ENCODE measurements at regions not wholly inside any gene's neighbourhood (a gene's known extent, or its start where the extent isn't known, plus 50 kb on each side); places are given as distances from the start of the nearest gene placed in this dataset.

GRCh38 chr3:74315291-74315690, 299.2 kb downstream of the CNTN3 start:
- H3K4me1 ChIP-seq, result no peaks in the 10 kb centered on the region
- TF ChIP-seq, protein P1, sequence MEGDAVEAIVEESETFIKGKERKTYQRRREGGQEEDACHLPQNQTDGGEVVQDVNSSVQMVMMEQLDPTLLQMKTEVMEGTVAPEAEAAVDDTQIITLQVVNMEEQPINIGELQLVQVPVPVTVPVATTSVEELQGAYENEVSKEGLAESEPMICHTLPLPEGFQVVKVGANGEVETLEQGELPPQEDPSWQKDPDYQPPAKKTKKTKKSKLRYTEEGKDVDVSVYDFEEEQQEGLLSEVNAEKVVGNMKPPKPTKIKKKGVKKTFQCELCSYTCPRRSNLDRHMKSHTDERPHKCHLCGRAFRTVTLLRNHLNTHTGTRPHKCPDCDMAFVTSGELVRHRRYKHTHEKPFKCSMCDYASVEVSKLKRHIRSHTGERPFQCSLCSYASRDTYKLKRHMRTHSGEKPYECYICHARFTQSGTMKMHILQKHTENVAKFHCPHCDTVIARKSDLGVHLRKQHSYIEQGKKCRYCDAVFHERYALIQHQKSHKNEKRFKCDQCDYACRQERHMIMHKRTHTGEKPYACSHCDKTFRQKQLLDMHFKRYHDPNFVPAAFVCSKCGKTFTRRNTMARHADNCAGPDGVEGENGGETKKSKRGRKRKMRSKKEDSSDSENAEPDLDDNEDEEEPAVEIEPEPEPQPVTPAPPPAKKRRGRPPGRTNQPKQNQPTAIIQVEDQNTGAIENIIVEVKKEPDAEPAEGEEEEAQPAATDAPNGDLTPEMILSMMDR (IDR thresholded peaks at IDR 0.05), result no peak
- no peak overlapping the region for H3K27ac ChIP-seq
- no peaks in the 10 kb centered on the region for H3K36me3 ChIP-seq
- H3K27me3 ChIP-seq, result no peaks in the 10 kb centered on the region
- H3K4me3 ChIP-seq, result no peak overlapping the region
- H3K9me3 ChIP-seq, result no peaks in the 10 kb centered on the region
- no peak for DNase-seq (ENCODE audit: low spot score)

DNA sequence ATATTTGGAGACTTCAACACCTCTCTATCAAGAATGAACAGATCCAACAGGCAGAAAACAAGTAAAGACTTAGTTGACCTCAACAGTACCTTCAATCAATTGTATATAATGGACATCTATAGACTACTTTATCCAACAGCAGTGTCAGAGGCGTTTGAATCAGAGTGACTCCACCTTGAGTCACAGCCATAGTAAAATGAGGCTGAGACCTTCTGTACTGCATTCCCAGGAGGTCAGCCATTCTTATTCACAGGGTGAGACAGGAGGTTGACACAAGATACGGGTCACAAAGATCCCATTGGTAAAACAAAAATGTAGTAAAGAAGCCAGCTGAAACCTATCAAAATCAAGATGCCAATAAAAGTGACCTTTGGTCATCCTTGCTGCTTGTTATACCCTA, 299.8 kb downstream of the CNTN3 start:
- Histone ChIP-seq H3K9me3 (no peaks in the 10 kb centered on the region), H3K4me3 (no peak overlapping the region), H3K4me1 (no peaks in the 10 kb centered on the region), H3K27me3 (no peaks in the 10 kb centered on the region), H3K36me3 (no peaks in the 10 kb centered on the region), H3K27ac (no peak overlapping the region)
- DNase-seq (ENCODE audit: low spot score), result no peak
- TF ChIP-seq, protein P1 (IDR thresholded peaks at IDR 0.05), result no peak

GRCh38 chr3:74309716-74310115, 304.7 kb downstream of the CNTN3 start:
- no peaks in the 10 kb centered on the region for H3K36me3 ChIP-seq
- H3K4me1 ChIP-seq, result no peaks in the 10 kb centered on the region
- TF ChIP-seq, protein P1 (IDR thresholded peaks at IDR 0.05), result no peak
- no peak overlapping the region for H3K4me3 ChIP-seq
- no peak for DNase-seq (ENCODE audit: low spot score)
- H3K27ac ChIP-seq, result no peak overlapping the region
- no peaks in the 10 kb centered on the region for H3K9me3 ChIP-seq
- H3K27me3 ChIP-seq, result no peaks in the 10 kb centered on the region

DNA sequence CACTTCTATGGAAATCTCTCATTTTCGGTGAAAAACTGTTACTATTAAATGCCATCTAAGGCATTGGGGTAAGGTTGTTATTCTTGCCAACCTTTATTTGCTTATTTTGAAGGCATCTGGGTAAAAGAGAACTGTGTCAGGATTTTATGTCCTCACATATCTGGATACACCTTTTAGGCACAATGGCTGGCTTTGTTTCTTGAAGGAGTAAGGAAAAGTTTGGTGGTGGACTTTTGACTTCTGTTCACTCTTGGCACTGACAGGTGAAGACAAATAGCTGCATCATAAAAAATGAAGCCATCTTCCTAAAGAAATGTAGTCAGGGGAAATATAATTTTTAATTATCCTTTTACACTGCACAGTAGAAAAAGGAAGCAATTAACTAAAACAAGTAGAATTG, 310.0 kb downstream of the CNTN3 start:
- no peaks in the 10 kb centered on the region for H3K4me1 ChIP-seq
- no peak overlapping the region for H3K4me3 ChIP-seq
- no peaks in the 10 kb centered on the region for H3K9me3 ChIP-seq
- H3K36me3 ChIP-seq, result no peaks in the 10 kb centered on the region
- no peak overlapping the region for H3K27ac ChIP-seq
- no peaks in the 10 kb centered on the region for H3K27me3 ChIP-seq
- DNase-seq (ENCODE audit: low spot score), result no peak
- TF ChIP-seq, protein P1 (IDR thresholded peaks at IDR 0.05), result no peak

DNA sequence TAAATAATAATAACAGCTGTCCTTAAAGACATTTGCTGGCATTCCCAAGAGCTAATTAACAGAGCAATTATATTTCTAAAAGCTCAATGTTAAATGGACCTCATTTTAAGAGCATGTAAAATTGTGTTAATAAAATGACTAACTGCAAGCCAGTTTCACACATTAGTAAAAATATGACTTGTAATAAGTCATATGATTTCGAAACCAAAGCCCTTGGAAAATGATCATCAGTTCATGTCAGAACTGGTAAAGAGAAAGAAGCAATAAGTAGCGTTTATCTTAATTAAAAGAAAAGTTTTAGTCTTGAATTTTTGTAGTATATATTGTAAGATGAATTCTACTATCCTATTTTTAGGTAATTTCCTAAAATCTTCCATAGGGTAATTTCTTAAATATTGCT, 310.7 kb downstream of the CNTN3 start:
- Histone ChIP-seq H3K4me1 (no peaks in the 10 kb centered on the region), H3K4me3 (no peak overlapping the region), H3K27me3 (no peaks in the 10 kb centered on the region), H3K36me3 (no peaks in the 10 kb centered on the region), H3K27ac (no peak overlapping the region), H3K9me3 (no peaks in the 10 kb centered on the region)
- TF ChIP-seq, protein P1 (IDR thresholded peaks at IDR 0.05), result no peak
- no peak for DNase-seq (ENCODE audit: low spot score)

GRCh38 chr3:74302969-74303368, 311.5 kb downstream of the CNTN3 start:
- no peaks in the 10 kb centered on the region for H3K9me3 ChIP-seq
- no peak for DNase-seq (ENCODE audit: low spot score)
- no peak overlapping the region for H3K4me3 ChIP-seq
- H3K27me3 ChIP-seq, result no peaks in the 10 kb centered on the region
- TF ChIP-seq, protein P1 (IDR thresholded peaks at IDR 0.05), result no peak
- peak overlapping the region in 1 of 2 donors; percentile 67 for H3K27ac ChIP-seq
- H3K4me1 ChIP-seq, result no peaks in the 10 kb centered on the region
- H3K36me3 ChIP-seq, result no peaks in the 10 kb centered on the region
